Activated T-helper 1 cell treated with anti-CD3 and anti-CD28 coated beads, Interleukin-12 subunit alpha, Interleukin-12 subunit beta, Interleukin-2, Interleukin-4 antibody, amounts not matched to agents 30 ng/mL and 10 ng/mL and 1 ng/mL, durations not matched to agents 14 hours and 24 hours and 36 hours (primary cell): ENCODE measurements at regions not wholly inside any gene's neighbourhood (a gene's known extent, or its start where the extent isn't known, plus 50 kb on each side); places are given as distances from the start of the nearest gene placed in this dataset.
"Not testable (repeated sequence)": the region's sequence is repeated elsewhere in the genome, so short reads cannot be mapped to it uniquely, and the experiment has no call there.

ENCODE experiments used
- DNase-seq: peaks from one replicate; pipeline ENCODE4 v3.0.0; 2021; ENCODE audit warnings: low spot score
- H3K27ac Mint-ChIP-seq: one replicate; pipeline ENCODE4 v1.8.0; 2021; ENCODE audit warnings: mild to moderate bottlenecking, mixed read lengths
- H3K27me3 Mint-ChIP-seq: one replicate; pipeline ENCODE4 v1.8.0; 2022; ENCODE audit warnings: mild to moderate bottlenecking, moderate library complexity, mixed read lengths; ENCODE audit not compliant: insufficient read depth
- H3K36me3 Mint-ChIP-seq: one replicate; pipeline ENCODE4 v1.8.0; 2021; ENCODE audit warnings: low read depth, mixed read lengths
- H3K4me1 Mint-ChIP-seq: one replicate; pipeline ENCODE4 v1.8.0; 2021; ENCODE audit warnings: low read depth, mixed read lengths
- H3K4me3 Mint-ChIP-seq: one replicate; pipeline ENCODE4 v1.8.0; 2021; ENCODE audit warnings: mild to moderate bottlenecking, moderate library complexity, mixed read lengths
- H3K9me3 Mint-ChIP-seq: one replicate; pipeline ENCODE4 v1.8.0; 2021; ENCODE audit warnings: mixed read lengths
- intact Hi-C: fragments of 100-400 bp; cut with micrococcal nuclease; formaldehyde crosslinking; loops from one replicate; pipeline ENCODE4 v1.15.1; 2024

DNA sequence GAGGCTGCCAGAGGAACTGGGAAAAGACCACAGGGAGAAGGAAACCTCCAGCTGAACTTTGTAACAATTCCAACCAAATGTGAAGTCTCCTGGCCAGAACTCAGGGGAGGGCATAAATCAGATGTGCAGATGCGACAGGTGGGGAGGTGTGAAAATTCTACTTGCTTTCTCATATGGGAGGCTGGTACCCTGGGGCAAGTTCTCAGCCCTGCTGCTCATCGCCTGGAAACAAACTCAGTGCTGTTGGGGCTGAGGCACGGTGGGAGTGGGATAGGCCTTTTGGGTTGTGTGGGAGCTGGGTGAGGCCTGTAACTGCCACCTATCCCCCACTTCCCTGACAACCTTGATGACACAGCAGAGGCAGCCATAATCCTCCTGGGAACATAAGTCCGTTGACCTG lies 179.6 kb downstream of the ASB1 start:
- Mint-ChIP-seq H3K27ac (no peak overlapping the region), H3K9me3 (peaks cover 8% of the 10 kb centered on the region), H3K27me3 (peaks cover 11% of the 10 kb centered on the region), H3K36me3 (no peaks in the 10 kb centered on the region), H3K4me1 (no peaks in the 10 kb centered on the region), H3K4me3 (no peak overlapping the region)
- intact Hi-C loops = no loop called here
- DNase-seq = no peak

DNA sequence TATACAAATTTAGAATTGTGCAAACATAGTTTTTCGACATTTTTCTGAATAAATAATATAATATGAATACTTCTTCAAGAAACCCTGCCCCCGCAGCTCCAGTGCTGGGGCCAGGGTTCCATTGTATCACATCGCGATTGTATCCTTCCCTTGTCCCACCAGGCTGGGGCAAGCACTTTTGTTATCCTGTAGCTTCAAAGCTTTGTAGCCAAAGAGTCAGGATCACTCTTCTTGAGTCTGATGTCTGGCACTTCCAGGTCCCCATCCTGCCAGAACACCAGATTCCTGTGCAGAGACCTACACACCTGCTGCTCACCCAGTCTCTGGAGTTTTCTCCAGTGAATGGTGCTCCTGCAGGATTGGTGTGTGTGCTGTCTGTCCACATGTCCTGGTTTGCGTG lies 186.9 kb downstream of the ASB1 start:
- Mint-ChIP-seq H3K4me1 (no peaks in the 10 kb centered on the region), H3K27ac (no peak overlapping the region), H3K36me3 (no peaks in the 10 kb centered on the region), H3K9me3 (no peaks in the 10 kb centered on the region), H3K4me3 (no peak overlapping the region), H3K27me3 (peaks cover 3% of the 10 kb centered on the region)
- intact Hi-C loops = no loop called here
- no peak for DNase-seq

DNA sequence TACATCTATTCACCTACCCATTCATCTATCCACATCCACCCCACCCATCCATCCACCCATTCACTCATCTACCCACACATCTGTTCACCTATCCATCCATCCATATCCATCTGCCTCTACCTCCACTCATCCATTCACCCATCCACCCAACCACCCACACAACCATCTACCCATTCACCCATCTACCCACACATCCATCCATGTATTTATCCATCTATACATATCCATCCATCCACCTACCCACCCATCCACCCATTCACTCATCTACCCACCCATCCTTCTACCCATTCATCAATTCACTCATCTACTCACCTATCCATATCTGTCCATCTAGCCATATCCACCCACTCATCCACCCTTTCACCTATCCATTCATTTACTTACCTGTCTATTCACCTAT lies 187.6 kb downstream of the ASB1 start:
- H3K4me3 Mint-ChIP-seq = no peak overlapping the region
- intact Hi-C loops = no loop called here
- DNase-seq = no peak
- H3K27me3 Mint-ChIP-seq = peaks cover 3% of the 10 kb centered on the region
- no peaks in the 10 kb centered on the region for H3K4me1 Mint-ChIP-seq
- no peak overlapping the region for H3K27ac Mint-ChIP-seq
- H3K36me3 Mint-ChIP-seq = no peaks in the 10 kb centered on the region
- H3K9me3 Mint-ChIP-seq = no peaks in the 10 kb centered on the region

DNA sequence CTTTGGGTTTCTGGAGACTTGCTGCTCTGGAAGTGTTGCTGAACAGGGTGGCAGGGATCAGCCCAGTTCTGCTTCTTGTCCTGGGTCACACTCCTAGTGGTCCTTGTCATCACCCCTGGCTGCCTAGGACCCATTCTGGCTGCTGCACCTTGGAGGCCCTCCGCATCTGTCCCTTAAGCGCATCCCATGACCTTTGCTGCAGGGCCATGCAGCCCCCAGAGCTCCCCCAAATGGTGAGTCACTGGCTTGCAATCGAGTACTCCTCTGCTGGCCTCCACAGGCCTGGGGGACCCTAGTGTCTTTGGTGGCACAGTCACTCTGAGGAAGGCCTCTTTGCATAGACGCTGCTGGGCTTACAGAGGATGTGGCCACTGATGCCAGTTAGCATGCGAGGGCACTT lies 188.5 kb downstream of the ASB1 start:
- no peaks in the 10 kb centered on the region for H3K36me3 Mint-ChIP-seq
- intact Hi-C loops = no loop called here
- no peak overlapping the region for H3K4me3 Mint-ChIP-seq

GRCh38 chr2:238616681-238617080 lies 190.0 kb downstream of the ASB1 start:
- Mint-ChIP-seq H3K9me3 (no peaks in the 10 kb centered on the region), H3K27ac (no peak overlapping the region), H3K4me1 (no peaks in the 10 kb centered on the region), H3K27me3 (peaks cover 8% of the 10 kb centered on the region), H3K4me3 (no peak overlapping the region), H3K36me3 (no peaks in the 10 kb centered on the region)
- no peak for DNase-seq
- intact Hi-C loops = no loop called here

More for the DNA sequence above, 188.5 kb downstream of the ASB1 start:
- Mint-ChIP-seq H3K9me3 (no peaks in the 10 kb centered on the region), H3K27ac (no peak overlapping the region), H3K4me1 (no peaks in the 10 kb centered on the region), H3K27me3 (peaks cover 3% of the 10 kb centered on the region)
- no peak for DNase-seq

DNA sequence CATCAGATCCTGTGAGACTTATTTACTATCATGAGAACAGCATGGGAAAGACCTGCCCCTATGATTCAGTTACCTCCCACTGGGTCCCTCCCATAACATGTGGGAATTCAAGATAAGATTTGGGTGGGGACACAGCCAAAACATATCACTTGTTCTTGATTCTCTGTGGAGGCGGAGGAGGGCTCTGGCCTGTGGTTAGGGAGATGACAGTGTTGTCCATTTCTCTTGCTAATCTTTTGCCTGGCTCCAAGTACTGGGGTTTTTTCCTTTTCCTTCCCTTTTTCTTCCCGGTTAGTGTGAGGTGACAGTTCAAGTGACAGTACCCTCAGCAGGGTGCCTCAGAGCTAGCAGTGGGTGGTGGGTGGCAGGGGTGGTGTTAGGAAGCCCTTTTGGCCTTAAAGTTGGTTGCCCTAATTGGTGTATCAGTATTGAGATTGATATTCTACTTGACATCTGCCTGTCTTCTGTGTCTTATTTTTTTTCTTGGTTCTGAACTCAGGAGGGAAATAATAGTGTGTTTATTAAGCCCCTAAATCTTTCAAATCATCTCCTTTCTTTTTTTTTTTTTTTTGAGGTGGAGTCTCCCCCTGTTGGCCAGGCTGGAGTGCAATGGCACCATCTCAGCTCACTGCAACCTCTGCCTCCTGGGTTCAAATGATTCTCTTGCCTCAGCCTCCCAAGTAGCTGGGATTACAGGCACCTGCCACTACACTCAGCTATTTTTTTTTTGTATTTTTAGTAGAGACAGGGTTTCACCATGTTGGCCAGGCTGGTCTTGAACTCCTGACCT lies 192.0 kb downstream of the ASB1 start:
- peaks cover 17% of the 10 kb centered on the region for H3K27me3 Mint-ChIP-seq
- H3K4me1 Mint-ChIP-seq, H3K4me3 Mint-ChIP-seq, H3K9me3 Mint-ChIP-seq, H3K36me3 Mint-ChIP-seq, DNase-seq, H3K27ac Mint-ChIP-seq, intact Hi-C loops: not testable (repeated sequence)

DNA sequence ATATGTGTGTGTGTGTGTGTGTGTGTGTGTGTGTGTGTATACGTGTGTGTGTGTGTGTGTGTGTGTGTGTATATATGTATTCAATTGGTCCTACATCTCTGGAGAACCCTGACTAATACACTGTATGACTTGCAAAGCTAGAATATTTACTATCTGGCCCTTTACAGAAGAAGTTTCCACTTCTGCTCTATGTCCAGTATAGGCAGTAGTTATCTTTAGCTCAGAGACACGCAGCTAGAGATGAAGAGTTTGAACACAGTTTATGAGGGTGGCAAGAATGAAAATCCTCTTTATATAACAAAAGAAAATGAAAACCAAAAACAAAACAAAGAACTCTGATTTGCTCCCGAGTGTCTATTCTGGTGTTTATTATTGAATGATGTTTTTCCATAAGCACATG lies 201.2 kb downstream of the ASB1 start:
- H3K4me1 Mint-ChIP-seq = no peaks in the 10 kb centered on the region

DNA sequence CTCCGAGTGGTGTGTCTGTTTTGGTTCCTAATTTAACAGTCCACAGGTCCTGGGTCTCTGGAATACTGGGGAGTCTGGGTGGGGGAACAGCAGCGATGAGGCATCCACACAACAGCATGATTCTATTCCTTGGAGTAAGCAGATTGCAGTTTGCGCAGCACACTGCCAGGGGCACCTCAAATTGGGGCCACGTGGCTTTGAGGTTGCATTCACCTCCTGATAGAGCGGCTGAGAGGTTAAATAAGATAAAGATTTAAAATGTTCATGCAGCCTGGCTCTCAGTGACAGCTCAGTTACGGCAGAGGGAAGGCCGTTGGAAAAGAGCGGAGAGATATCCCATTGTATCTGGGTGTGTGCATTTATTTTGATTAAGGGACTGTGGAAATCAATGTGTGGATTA lies 202.3 kb downstream of the ASB1 start:
- no peaks in the 10 kb centered on the region for H3K36me3 Mint-ChIP-seq
- DNase-seq = no peak
- intact Hi-C loops = no loop called here
- H3K27me3 Mint-ChIP-seq = peaks cover 2% of the 10 kb centered on the region
- no peaks in the 10 kb centered on the region for H3K4me1 Mint-ChIP-seq
- H3K9me3 Mint-ChIP-seq = no peaks in the 10 kb centered on the region
- no peak overlapping the region for H3K27ac Mint-ChIP-seq
- H3K4me3 Mint-ChIP-seq = no peak overlapping the region

More for the DNA sequence above, 201.2 kb downstream of the ASB1 start:
- no peak for DNase-seq
- H3K4me3 Mint-ChIP-seq = no peak overlapping the region
- no peaks in the 10 kb centered on the region for H3K9me3 Mint-ChIP-seq
- H3K36me3 Mint-ChIP-seq = no peaks in the 10 kb centered on the region
- H3K27me3 Mint-ChIP-seq = peaks cover 2% of the 10 kb centered on the region
- no peak overlapping the region for H3K27ac Mint-ChIP-seq
- intact Hi-C loops = no loop called here

DNA sequence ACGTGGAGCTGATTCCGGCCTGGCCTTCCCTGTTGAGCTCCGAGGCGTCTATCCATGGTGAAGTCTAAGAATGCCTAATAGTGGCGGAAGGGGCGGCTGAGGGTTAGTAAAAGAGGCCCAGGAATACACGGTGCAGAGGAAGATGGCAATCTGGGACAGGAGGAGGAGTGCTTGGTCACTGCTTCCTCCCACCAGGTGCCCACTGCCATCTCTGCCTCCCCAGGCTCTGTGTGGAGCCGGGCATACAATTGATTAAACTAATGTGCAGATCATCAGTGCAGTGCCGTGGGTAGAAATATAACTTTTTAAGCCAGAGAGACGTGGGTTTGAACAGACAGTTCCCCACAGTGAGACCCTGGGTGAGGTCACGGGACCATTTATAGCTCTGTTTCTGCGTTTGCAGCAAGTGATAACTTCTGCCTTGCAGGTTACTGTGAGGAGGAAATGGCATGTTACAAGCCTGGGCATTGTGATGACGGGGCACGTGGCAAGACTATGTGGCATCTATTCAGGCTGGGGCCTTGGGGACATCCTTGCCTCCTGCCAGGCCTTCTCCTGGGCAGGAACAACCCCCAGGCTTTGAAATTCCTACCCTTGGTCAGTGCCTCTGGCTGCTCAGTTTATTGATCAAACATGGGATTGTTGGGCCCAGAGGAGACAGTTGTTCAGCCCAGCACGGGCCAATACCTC lies 204.9 kb downstream of the ASB1 start:
- intact Hi-C loops = no loop called here
- no peak for DNase-seq

GRCh38 chr2:238632181-238633060 lies 205.7 kb downstream of the ASB1 start:
- H3K9me3 Mint-ChIP-seq = no peaks in the 10 kb centered on the region
- no peaks in the 10 kb centered on the region for H3K4me1 Mint-ChIP-seq
- intact Hi-C loops = no loop called here
- H3K36me3 Mint-ChIP-seq = no peaks in the 10 kb centered on the region
- DNase-seq = no peak
- H3K4me3 Mint-ChIP-seq = no peak overlapping the region
- H3K27ac Mint-ChIP-seq = no peak overlapping the region
- no peaks in the 10 kb centered on the region for H3K27me3 Mint-ChIP-seq

More for the DNA sequence above, 204.9 kb downstream of the ASB1 start:
- H3K9me3 Mint-ChIP-seq = no peaks in the 10 kb centered on the region
- H3K4me1 Mint-ChIP-seq = no peaks in the 10 kb centered on the region
- H3K36me3 Mint-ChIP-seq = no peaks in the 10 kb centered on the region
- H3K4me3 Mint-ChIP-seq = no peak overlapping the region
- no peak overlapping the region for H3K27ac Mint-ChIP-seq
- no peaks in the 10 kb centered on the region for H3K27me3 Mint-ChIP-seq

DNA sequence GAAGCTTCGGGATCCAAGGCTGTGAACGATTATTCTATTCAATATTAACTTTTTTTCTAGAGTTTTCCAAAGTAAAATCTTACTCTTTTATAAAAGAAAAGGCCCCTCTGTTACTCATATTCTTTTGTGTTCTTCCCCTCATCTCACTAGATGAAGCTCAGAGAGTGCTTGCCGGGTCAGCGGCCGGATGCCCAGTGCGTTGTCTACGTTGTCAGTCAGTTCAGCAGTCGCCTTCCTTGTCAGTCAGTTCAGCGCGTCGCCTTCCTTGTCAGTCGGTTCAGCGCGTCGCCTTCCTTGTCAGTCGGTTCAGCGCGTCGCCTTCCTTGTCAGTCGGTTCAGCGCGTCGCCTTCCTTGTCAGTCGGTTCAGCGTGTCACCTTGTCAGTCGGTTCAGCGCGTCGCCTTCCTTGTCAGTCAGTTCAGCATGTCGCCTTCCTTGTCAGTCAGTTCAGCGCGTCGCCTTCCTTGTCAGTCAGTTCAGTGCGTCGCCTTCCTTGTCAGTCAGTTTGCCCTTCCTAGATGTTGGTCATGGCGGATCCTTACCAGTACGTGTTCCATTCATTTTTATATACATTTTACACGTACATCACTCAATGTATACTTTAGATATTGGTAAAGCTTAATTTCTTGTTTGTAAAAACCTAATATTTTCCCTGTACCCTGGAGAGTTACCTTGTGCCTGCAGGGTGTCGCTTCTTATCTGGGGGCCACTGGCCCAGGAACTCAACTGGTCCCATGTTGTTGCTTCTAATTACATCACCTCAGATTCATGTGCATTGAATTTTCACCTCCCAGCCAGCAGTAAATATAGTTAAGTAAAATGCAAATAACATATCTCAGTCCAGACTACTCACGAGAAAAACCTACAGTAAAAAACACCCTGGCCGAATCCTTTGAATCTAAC lies 206.9 kb downstream of the ASB1 start:
- Mint-ChIP-seq H3K4me3 (no peak overlapping the region), H3K27me3 (no peaks in the 10 kb centered on the region), H3K9me3 (no peaks in the 10 kb centered on the region), H3K36me3 (no peaks in the 10 kb centered on the region), H3K27ac (no peak overlapping the region), H3K4me1 (no peaks in the 10 kb centered on the region)
- no peak for DNase-seq
- intact Hi-C loops = no loop called here

DNA sequence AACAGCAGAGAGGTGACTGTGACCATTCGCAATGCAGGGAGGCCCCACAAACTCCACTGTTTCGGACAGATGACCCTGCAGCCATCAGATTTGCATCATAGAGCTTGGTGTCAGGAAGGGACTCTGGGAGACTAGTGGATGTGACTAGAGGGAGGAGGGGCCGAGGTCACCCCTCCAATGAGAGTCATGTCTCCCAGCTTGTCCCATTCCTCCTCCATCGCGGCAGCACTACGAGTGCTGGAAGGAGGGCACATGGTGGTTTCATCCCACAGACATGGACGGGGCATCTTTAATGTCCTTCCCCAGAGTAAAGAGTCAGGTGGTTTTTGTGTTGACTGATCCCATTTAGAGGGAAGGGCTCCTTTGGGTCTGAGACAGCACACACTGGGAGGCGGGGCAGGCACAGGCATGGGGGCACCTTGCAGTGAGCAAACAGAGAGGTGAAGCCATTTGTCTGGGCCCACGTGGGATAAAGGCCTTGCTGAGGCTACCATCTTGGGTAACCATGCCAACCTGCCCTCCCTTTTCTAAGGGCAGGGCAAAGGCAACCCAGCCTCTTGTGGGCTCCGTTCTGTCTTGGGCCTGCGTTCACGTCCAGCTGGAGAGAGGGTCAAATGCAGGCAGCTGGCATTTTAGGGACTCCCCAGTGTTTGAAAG lies 208.1 kb downstream of the ASB1 start:
- no peaks in the 10 kb centered on the region for H3K4me1 Mint-ChIP-seq
- H3K27me3 Mint-ChIP-seq = peaks cover 2% of the 10 kb centered on the region
- no peak overlapping the region for H3K27ac Mint-ChIP-seq
- no peaks in the 10 kb centered on the region for H3K9me3 Mint-ChIP-seq
- DNase-seq = no peak
- H3K4me3 Mint-ChIP-seq = no peak overlapping the region
- intact Hi-C loops = no loop called here
- no peaks in the 10 kb centered on the region for H3K36me3 Mint-ChIP-seq
